ENCODE measurements at regions not wholly inside any gene's neighbourhood (a gene's known extent, or its start where the extent isn't known, plus 50 kb on each side); places are given as distances from the start of the nearest gene placed in this dataset.

GRCh38 chr10:124213899-124214510 lies 120.6 kb upstream of the CHST15 start:
- TF ChIP-seq, protein P1, sequence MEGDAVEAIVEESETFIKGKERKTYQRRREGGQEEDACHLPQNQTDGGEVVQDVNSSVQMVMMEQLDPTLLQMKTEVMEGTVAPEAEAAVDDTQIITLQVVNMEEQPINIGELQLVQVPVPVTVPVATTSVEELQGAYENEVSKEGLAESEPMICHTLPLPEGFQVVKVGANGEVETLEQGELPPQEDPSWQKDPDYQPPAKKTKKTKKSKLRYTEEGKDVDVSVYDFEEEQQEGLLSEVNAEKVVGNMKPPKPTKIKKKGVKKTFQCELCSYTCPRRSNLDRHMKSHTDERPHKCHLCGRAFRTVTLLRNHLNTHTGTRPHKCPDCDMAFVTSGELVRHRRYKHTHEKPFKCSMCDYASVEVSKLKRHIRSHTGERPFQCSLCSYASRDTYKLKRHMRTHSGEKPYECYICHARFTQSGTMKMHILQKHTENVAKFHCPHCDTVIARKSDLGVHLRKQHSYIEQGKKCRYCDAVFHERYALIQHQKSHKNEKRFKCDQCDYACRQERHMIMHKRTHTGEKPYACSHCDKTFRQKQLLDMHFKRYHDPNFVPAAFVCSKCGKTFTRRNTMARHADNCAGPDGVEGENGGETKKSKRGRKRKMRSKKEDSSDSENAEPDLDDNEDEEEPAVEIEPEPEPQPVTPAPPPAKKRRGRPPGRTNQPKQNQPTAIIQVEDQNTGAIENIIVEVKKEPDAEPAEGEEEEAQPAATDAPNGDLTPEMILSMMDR (conservative IDR thresholded peaks at IDR 0.05; ENCODE audit: low read depth in 2 of 2) = no peak
- no peak for TF ChIP-seq ZNF114 (CRISPR knock-in tag; IDR thresholded peaks at IDR 0.05)
- TF ChIP-seq EZH2phosphoT487 (IDR thresholded peaks at IDR 0.05; ENCODE audit: unreplicated experiment) = no peak
